GM20431 (cell line): ENCODE measurements at regions not wholly inside any gene's neighbourhood (a gene's known extent, or its start where the extent isn't known, plus 50 kb on each side); places are given as distances from the start of the nearest gene placed in this dataset.
"Not testable (repeated sequence)": the region's sequence is repeated elsewhere in the genome, so short reads cannot be mapped to it uniquely, and the experiment has no call there.

Experiments used
- in situ Hi-C: fragments of 300-500 bp; cut with MseI, MboI; formaldehyde crosslinking; loops from one replicate; pipeline ENCODE4 v1.15.0; 2020; ENCODE audit warnings: low sequenced_read_pairs; ENCODE audit not compliant: unreplicated experiment

DNA sequence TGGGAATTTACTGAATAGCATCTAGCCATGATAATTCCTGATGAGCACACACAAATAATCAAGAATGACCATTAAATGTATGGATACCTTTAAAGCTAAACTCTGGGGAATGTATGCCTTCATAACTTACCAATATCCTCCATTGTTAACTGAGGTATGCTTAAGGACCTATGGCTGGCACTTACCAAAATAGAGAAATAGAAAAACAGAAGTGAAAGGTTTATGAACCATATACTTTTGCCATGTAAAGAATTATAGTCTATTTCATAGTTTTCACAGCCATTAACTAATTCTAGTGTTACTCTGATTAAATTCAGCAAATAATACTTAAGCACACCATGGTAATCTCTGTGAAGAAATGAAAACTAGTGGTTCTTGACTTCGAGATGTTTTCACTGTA, 1360.6 kb upstream of the LRRTM3 start:
- in situ Hi-C loops, result no loop called here

DNA sequence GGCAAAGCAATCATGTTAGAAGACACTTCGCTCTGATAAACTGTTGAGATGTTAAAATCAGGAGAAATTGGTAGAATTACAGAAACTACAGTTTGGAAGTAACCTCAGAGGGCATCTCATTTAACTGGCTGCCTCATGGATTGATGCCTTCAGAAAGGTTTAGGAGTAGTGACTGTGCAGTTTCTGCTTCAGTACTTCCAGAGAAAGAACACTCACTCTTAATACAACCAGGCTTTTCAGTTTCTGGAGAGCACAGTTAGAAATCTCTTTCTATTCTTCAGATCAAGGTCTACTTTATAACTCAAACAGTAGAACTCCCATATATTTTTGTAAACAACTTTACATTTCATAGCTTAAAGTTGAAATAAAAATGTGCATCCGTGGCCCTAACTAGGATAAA, 1358.9 kb upstream of the LRRTM3 start:
- in situ Hi-C loops, result no loop called here

DNA sequence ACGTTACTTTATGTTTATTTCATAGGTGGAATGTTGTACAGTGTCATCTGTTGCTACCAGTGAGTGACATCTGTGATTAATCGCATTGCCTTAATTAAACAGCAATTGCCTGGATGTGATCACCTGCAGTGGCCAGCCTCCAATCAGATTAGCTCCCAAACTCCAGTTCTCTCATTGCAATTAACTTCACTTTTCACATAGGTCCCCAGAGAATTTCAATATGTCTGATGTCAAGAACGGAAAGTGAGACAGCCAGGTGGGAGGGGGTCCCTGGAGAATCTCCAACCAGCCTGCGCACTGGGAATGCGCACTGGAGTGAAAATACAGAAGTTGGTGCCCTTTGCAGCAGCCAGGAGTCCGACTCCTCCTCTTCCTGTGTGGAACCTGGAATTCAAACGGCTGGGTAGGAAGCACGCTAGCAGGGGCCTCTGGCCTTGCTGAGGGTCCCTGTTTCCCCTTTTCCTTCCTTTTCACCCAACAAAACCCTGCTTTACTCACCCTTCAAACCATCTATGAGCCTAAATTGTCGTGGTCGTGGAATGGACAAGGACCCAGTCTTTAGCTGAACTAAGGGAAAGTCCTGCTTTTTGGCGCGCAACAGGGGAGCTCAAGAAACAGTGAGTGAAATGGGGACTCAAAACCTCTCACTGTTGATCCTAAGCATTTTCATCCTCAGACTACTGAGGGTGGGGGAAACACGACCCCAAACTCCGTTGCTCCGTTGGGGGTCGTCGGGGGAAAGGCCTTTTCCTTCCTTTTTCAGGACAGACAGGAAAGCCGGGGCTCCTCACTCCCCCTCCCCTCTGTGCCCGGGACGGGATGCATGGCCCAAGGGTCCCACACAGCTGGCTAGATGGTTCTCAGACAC, 1355.5 kb upstream of the LRRTM3 start:
- in situ Hi-C loops, result no loop called here

GRCh38 chr10:65571011-65571570, 1354.7 kb upstream of the LRRTM3 start:
- in situ Hi-C loops, result no loop called here

GRCh38 chr10:65581426-65582026, 1344.3 kb upstream of the LRRTM3 start:
- in situ Hi-C loops, result no loop called here

- in situ Hi-C loops, result no loop called here
Measured at GRCh38 chr10:65602182-65602865, 1323.5 kb upstream of the LRRTM3 start.

DNA sequence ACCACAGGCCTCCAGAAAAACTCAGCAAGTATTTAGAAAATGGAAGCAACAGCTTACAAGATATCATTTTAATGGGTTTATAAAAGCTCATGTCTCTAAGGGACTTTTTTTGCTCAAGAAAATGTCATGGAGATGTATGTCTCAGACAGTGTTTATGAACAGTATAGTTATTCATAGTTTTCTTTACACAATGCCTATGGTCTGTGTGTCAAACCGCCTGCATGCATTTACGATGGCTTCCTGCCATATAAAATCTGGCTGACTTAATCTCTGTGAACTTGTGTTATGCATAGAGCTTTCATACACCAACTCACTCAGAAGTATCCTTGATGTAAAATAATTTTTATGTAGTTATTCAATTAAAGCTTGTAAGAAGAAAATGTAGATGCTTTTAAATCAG, 1314.2 kb upstream of the LRRTM3 start:
- in situ Hi-C loops, result no loop called here

- in situ Hi-C loops, result no loop called here
Measured at GRCh38 chr10:65614956-65615565, 1310.8 kb upstream of the LRRTM3 start.

DNA sequence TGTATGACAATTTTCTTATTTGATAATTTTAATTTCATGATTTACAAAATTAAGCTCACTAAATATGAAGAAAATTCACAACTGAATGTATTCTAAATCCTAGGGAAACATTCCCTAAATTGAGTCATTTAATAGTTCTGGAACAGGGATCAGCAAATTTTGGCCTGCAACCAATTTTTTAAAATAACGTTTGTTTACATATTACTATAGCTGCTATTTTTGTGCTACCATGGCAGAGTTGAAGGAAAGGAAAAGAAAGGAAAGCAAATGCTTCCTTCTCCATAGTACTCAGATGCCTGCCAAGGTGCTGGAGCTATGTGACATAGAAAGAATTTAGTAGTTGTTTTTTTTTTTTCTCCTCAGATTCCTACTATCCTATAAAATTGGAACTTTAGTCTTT, 1307.7 kb upstream of the LRRTM3 start:
- in situ Hi-C loops, result no loop called here

DNA sequence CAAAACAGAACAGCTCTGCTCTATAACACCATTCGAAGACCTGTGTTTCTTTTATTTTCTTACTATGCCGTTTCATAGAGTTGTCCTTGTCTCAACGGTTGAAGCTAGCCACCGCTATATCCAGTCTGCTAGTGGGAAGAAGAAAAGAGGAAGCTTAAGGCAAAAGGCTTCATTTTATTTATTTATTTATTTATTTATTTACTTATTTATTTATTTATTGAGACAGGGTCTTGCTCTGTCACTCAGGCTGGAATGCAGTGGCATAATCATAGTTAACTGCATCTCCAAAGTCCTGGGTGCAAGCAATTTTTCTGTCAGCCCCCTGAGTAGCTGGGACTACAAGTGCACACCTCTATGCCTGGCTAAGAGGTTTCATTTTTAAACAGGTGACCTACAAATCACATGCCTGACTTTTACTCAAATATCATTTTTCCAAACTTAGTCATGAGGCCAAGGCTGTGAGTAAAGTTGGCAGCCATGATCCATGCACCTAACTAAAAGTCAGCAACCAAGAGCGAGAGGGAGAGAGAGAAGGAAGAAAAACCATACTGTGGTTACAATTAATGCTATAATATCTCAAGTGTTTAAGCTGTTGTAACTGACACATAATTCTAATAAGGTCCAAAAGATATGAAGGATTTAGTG, 1305.3 kb upstream of the LRRTM3 start:
- in situ Hi-C loops, result no loop called here

- in situ Hi-C loops, result no loop called here
Measured at GRCh38 chr10:65622608-65623007, 1303.2 kb upstream of the LRRTM3 start.

DNA sequence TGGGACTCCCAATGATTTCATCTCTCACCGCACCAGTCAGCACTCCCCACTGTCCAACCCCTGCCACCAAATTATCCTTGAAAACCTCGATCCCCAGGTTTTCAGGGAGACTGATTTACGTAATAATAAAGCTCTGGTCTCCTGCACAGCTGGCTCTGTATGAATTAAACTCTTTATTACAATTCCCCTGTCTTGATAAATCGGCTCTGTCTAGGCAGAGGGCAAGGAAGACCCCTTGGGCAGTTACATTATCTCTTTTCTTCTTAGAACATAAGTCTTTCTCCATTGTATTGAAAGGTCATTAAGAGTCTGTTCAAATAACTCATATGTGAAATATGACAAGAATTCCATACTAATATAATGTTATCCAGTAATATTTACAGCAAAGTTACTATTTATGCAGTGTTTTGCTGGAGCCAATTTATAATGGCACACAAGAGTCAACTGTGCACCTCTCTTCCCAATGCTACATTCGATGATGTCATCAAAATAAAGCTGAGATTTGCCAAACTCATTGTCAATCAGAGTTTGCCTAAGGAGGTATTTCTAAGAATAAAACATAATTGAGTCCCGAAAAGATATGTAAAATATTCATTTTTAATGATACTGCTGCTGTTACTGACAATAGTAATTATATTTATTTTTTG, 1297.2 kb upstream of the LRRTM3 start:
- in situ Hi-C loops, result no loop called here

GRCh38 chr10:65660006-65660405, 1265.8 kb upstream of the LRRTM3 start:
- in situ Hi-C loops, result no loop called here

GRCh38 chr10:65670087-65670486, 1255.7 kb upstream of the LRRTM3 start:
- in situ Hi-C loops, result no loop called here

DNA sequence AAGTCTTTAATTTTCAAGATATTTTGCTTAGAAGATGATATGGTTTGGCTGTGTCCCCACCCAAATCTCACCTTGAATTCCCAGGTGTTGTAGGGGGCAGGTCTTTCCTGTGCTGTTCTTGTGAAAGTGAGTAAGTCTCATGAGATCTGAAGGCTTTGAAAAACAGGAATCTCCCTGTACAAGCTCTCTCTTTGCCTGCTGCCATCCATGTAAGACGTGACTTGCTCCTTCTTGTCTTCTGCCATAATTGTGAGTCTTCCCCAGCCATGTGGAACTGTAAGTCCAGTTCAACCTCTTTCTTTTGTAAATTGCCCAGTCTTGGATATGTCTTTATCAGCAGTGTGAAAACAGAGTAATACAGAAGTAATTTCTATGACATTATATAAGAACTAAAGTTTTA, 1255.2 kb upstream of the LRRTM3 start:
- in situ Hi-C loops, result not testable (repeated sequence)

- in situ Hi-C loops, result no loop called here
Measured at GRCh38 chr10:65675236-65675635, 1250.6 kb upstream of the LRRTM3 start.

DNA sequence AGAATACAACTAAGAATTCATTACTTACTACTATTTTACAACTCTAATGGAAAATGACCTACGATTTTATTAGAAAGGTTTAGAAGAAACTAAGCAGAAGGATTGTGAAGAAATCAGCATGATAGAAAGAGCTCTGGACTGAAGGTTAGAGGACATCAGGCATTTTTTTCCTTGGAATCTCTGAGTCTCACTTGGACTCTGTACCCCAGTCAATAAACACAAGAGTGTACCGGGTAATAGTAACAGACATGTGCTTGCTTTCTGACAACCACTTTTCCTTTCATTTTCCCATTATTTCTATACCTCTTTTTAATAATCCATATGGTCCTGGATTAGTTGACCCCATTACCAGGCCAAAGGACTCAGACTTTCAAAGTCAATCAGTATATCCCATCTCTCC, 1240.9 kb upstream of the LRRTM3 start:
- in situ Hi-C loops, result no loop called here

GRCh38 chr10:65701168-65701776, 1224.6 kb upstream of the LRRTM3 start:
- in situ Hi-C loops, result no loop called here

- in situ Hi-C loops, result no loop called here
Measured at GRCh38 chr10:65708057-65708456, 1217.8 kb upstream of the LRRTM3 start.
